Endothelial cell of umbilical vein (primary cell): ENCODE measurements at regions not wholly inside any gene's neighbourhood (a gene's known extent, or its start where the extent isn't known, plus 50 kb on each side); places are given as distances from the start of the nearest gene placed in this dataset.

Source experiments
- BruUV-seq: library from RNA; stranded (reverse); fragments of 400-500 nt; replicated peaks from 2 replicates; lab custom pipeline; 2021; lab: Mats Ljungman, UMichigan
- CTCF ChIA-PET: fragments of 300-600, 350-600 bp; sonication (Branson Sonifier 250); formaldehyde crosslinking; loops from one replicate; lab custom pipeline; 2021; ENCODE audit warnings: antibody characterized with exemption, inconsistent platforms; lab: Charles Lee
- POLR2A ChIA-PET: fragments of 300-600, 350-600 bp; sonication (Branson Sonifier 250); formaldehyde crosslinking; loops from one replicate; lab custom pipeline; 2021; ENCODE audit warnings: antibody characterized with exemption, inconsistent platforms; lab: Charles Lee
- DNase-seq: peaks from one replicate; pipeline ENCODE4 v3.0.0-alpha.2; 2011; ENCODE audit warnings: low read depth, low spot score
- FAIRE-seq: peaks from 2 replicates; lab custom pipeline; 2011; peaks lifted over from hg19 to GRCh38; lab: Jason Lieb, UNC
- H2AFZ ChIP-seq: 2 replicates; pipeline ENCODE4 v1.6.0; 2012; ENCODE audit warnings: low read depth, low read length, control low read depth, inconsistent platforms
- H3K27ac ChIP-seq: 2 replicates; pipeline ENCODE4 v1.5.1; 2011; ENCODE audit warnings: low read depth, mild to moderate bottlenecking, control low read depth, low read length, moderate library complexity; ENCODE audit not compliant: insufficient read depth
- H3K27me3 ChIP-seq, 2 experiments: 2 replicates each; pipeline versions ENCODE4 v1.6.0 to v1.6.1; 2011; ENCODE audit warnings: low read length in 2 of 2, mixed read lengths in 1 of 2; ENCODE audit not compliant: control insufficient read depth in 2 of 2, insufficient read depth in 2 of 2
- H3K36me3 ChIP-seq, 2 experiments: 2 replicates in 1 of 2; 3 replicates in 1 of 2; pipeline ENCODE4 v1.5.1; 2011; ENCODE audit warnings: low read length in 2 of 2, mild to moderate bottlenecking in 1 of 2, moderate library complexity in 1 of 2; ENCODE audit not compliant: control insufficient read depth in 2 of 2, insufficient read depth in 2 of 2; ENCODE audit errors: extremely low read depth in 1 of 2
- H3K4me1 ChIP-seq: 3 replicates; pipeline ENCODE4 v1.5.1; 2011; ENCODE audit warnings: mild to moderate bottlenecking, low read length; ENCODE audit not compliant: control insufficient read depth, insufficient read depth; ENCODE audit errors: extremely low read depth
- H3K4me2 ChIP-seq: 2 replicates; pipeline ENCODE4 v1.6.1; 2011; ENCODE audit warnings: low read length, control low read depth, mixed read lengths; ENCODE audit not compliant: insufficient read depth
- H3K4me3 ChIP-seq, 3 experiments: fragments of 200-600 bp in 1 of 3; sonication (generic), shearing (Covaris generic) in 1 of 3; replicated peaks in 1 of 3; 2 replicates each; pipeline ENCODE4 v1.5.1; 2011 to 2016; ENCODE audit warnings: control low read depth in 3 of 3, low read length in 3 of 3, mild to moderate bottlenecking in 2 of 3, inconsistent platforms in 1 of 3, low read depth in 1 of 3, moderate library complexity in 1 of 3; ENCODE audit not compliant: insufficient read depth in 1 of 3
- H3K79me2 ChIP-seq: 2 replicates; pipeline ENCODE4 v1.6.0; 2012; ENCODE audit warnings: low read length, inconsistent platforms; ENCODE audit not compliant: control insufficient read depth, insufficient read depth
- H3K9ac ChIP-seq: replicated peaks from 2 replicates; pipeline ENCODE3; 2011; ENCODE audit warnings: low read length, control low read depth; ENCODE audit not compliant: insufficient read depth; ENCODE audit errors: extremely low read depth
- H3K9me1 ChIP-seq: replicated peaks from 3 replicates; pipeline ENCODE4 v1.6.0; 2011; ENCODE audit warnings: mild to moderate bottlenecking, low read length; ENCODE audit not compliant: control insufficient read depth, insufficient read depth; ENCODE audit errors: extremely low read depth
- H3K9me3 ChIP-seq: replicated peaks from 2 replicates; pipeline ENCODE4 v1.5.1; 2012; ENCODE audit warnings: low read length, inconsistent platforms; ENCODE audit not compliant: control insufficient read depth, insufficient read depth
- H4K20me1 ChIP-seq: replicated peaks from 2 replicates; pipeline ENCODE3; 2011; ENCODE audit warnings: mild to moderate bottlenecking, low read length; ENCODE audit not compliant: control insufficient read depth, insufficient read depth; ENCODE audit errors: extremely low read depth
- EZH2 ChIP-seq: IDR thresholded peaks from 2 replicates; pipeline ENCODE4 v1.6.1; 2012; ENCODE audit warnings: borderline replicate concordance, low read depth, mild to moderate bottlenecking, moderate library complexity, low read length, inconsistent platforms; ENCODE audit not compliant: severe bottlenecking
- FOS ChIP-seq: IDR thresholded peaks from 2 replicates; pipeline ENCODE4 v1.6.1; 2011; ENCODE audit warnings: mild to moderate bottlenecking, low read length, moderate library complexity, borderline replicate concordance; ENCODE audit not compliant: insufficient read depth
- GATA2 ChIP-seq: IDR thresholded peaks from 2 replicates; pipeline ENCODE4 v1.7.0; 2011; ENCODE audit warnings: low read depth, mild to moderate bottlenecking, moderate library complexity, mixed read lengths, low read length; ENCODE audit not compliant: insufficient read length, insufficient read depth
- JUN ChIP-seq: IDR thresholded peaks from 2 replicates; pipeline ENCODE4 v1.6.1; 2011; ENCODE audit warnings: borderline replicate concordance, low read depth; ENCODE audit not compliant: insufficient read length, insufficient read depth
- MYC ChIP-seq: IDR thresholded peaks from one replicate; pipeline ENCODE4 v1.6.1; 2011; ENCODE audit warnings: mild to moderate bottlenecking, low read depth, low read length
- POLR2A ChIP-seq: IDR thresholded peaks from 2 replicates; pipeline ENCODE4 v1.6.1; 2012; ENCODE audit warnings: low read depth, mild to moderate bottlenecking, control low read depth, low read length
- POLR2AphosphoS5 ChIP-seq: IDR thresholded peaks from 2 replicates; pipeline ENCODE4 v1.6.1; 2012; ENCODE audit warnings: low read depth, mild to moderate bottlenecking, control low read depth, low read length, moderate library complexity; ENCODE audit not compliant: insufficient read depth
- dilution Hi-C: fragments of 300-500 bp; cut with MboI; formaldehyde crosslinking; loops from one replicate; pipeline ENCODE4 v1.15.0; 2019; ENCODE audit warnings: low sequenced_read_pairs; ENCODE audit not compliant: extremely low pct_ligation_motif_present
- intact Hi-C: fragments of 100-400 bp; cut with micrococcal nuclease; formaldehyde crosslinking; loops from one replicate; pipeline ENCODE4 v1.10.0; 2022
- TF ChIP-seq, protein P1 (sequence below): IDR thresholded peaks from 2 replicates; pipeline ENCODE4 v1.6.1; 2011; ENCODE audit not compliant: insufficient read depth, insufficient read length
- TF ChIP-seq, protein P2 (sequence below), 2 donors: IDR thresholded peaks; 1 replicate in 1 of 2; 2 replicates in 1 of 2; pipeline ENCODE4 v1.5.1; 2011; ENCODE audit warnings: low read length in 2 of 2, mild to moderate bottlenecking in 2 of 2, moderate library complexity in 2 of 2, control low read depth in 1 of 2, inconsistent platforms in 1 of 2, low read depth in 1 of 2; ENCODE audit not compliant: insufficient read depth in 1 of 2; ENCODE audit errors: extremely low read depth in 1 of 2

DNA sequence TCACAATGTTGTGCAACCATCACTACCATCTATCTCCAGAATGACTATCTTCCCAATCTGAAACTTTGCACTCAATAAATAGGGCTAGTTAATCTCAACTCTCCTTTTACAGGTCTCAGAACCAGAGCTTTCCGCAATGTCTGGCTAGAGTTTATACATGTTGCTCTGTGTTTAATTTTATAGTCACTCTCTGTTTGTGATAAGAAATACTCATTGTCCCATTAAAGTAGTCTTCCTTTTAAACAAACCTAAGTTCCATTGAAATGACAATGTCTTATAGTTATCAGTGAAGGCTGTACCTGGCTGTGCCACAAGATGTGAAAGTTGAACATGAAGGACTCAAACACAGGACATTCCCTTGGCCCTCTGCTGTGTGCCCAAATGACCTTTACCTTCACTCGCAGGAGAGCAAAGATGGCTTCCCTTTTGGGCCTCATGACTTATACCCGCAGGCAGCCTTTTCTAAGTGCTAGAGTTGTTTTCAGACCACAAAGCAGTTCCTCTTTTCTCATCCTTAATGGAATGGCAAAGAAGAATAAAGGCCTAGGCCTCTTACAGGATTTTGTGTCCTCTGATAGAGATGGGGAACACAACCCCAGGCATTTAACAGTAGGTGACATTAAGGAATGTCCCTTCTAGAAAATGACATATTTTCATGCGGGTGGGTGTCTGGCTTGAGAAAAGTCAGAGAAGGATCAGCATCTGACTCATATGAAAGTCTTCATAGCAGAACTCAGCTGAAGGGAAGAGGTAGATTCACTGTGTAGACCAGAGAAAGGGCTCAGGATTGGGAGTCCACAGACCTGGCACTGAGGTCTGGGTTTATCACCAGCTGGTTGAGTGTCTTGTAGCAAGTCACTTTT is 69.6 kb upstream of the ATP10B start:
- Histone ChIP-seq H3K27me3 (no peaks in the 10 kb centered on the region), H3K4me2 (no peak overlapping the region), H3K4me3 (no peak overlapping the region), H3K9ac (no peak overlapping the region), H3K4me1 (no peaks in the 10 kb centered on the region), H4K20me1 (no peaks in the 10 kb centered on the region), H2AFZ (no peak overlapping the region), H3K9me3 (peaks cover 2% of the 10 kb centered on the region), H3K36me3 (no peaks in the 10 kb centered on the region), H3K27ac (no peak overlapping the region), H3K9me1 (no peaks in the 10 kb centered on the region), H3K79me2 (no peaks in the 10 kb centered on the region)
- TF ChIP-seq GATA2 (no peak), MYC (no peak), JUN (no peak), EZH2 (no peak), POLR2A (no peak), POLR2AphosphoS5 (no peak), FOS (no peak)
- TF ChIP-seq, protein P1, sequence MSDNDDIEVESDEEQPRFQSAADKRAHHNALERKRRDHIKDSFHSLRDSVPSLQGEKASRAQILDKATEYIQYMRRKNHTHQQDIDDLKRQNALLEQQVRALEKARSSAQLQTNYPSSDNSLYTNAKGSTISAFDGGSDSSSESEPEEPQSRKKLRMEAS = no peak
- TF ChIP-seq, protein P2, sequence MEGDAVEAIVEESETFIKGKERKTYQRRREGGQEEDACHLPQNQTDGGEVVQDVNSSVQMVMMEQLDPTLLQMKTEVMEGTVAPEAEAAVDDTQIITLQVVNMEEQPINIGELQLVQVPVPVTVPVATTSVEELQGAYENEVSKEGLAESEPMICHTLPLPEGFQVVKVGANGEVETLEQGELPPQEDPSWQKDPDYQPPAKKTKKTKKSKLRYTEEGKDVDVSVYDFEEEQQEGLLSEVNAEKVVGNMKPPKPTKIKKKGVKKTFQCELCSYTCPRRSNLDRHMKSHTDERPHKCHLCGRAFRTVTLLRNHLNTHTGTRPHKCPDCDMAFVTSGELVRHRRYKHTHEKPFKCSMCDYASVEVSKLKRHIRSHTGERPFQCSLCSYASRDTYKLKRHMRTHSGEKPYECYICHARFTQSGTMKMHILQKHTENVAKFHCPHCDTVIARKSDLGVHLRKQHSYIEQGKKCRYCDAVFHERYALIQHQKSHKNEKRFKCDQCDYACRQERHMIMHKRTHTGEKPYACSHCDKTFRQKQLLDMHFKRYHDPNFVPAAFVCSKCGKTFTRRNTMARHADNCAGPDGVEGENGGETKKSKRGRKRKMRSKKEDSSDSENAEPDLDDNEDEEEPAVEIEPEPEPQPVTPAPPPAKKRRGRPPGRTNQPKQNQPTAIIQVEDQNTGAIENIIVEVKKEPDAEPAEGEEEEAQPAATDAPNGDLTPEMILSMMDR (IDR thresholded peaks at IDR 0.05; ENCODE audit: extremely low read depth in 1 of 2, insufficient read depth in 1 of 2, low read depth in 1 of 2, low read length in 2 of 2) = no peak
- DNase-seq (no peak), FAIRE-seq (no peak)
- POLR2A ChIA-PET = no interaction called here
- BruUV-seq = no TSS peak
- CTCF ChIA-PET = no interaction called here
- intact Hi-C loops = no loop called here
- dilution Hi-C loops = no loop called here
